NOMO-1 treated with dmso at 0.1 percent for 144 hours (cell line): ENCODE measurements at regions not wholly inside any gene's neighbourhood (a gene's known extent, or its start where the extent isn't known, plus 50 kb on each side); places are given as distances from the start of the nearest gene placed in this dataset.
"Not testable (repeated sequence)": the region's sequence is repeated elsewhere in the genome, so short reads cannot be mapped to it uniquely, and the experiment has no call there.

Source experiments
- DNase-seq: peaks from one replicate; lab custom pipeline; 2025; ENCODE audit not compliant: unreplicated experiment; lab: John Stamatoyannopoulos, UW

- not testable (repeated sequence) for DNase-seq
Observed at GRCh38 chr7:136260591-136260990, 283.4 kb upstream of the MTPN start.

- no peak for DNase-seq
Observed at GRCh38 chr7:136259074-136259473, 281.9 kb upstream of the MTPN start.

DNA sequence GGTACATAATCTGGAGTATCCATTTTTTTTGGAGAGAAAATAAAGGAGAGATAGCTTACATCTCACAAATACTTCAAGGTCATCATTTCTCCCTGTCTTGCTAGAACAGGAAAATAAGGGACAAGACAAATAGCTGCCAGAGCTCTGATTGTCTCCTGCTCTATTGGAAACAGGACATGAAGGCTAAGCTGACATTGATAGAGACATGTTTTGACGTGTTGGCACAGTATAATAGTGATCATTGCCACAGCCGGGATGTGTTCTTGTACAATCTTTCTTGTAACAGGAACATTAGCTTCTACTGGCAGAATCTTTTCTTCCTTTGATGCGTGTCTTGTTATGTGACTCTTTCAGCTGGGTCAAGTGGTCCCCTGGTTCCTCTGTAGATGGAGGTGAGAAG is 279.3 kb upstream of the MTPN start:
- no peak for DNase-seq

DNA sequence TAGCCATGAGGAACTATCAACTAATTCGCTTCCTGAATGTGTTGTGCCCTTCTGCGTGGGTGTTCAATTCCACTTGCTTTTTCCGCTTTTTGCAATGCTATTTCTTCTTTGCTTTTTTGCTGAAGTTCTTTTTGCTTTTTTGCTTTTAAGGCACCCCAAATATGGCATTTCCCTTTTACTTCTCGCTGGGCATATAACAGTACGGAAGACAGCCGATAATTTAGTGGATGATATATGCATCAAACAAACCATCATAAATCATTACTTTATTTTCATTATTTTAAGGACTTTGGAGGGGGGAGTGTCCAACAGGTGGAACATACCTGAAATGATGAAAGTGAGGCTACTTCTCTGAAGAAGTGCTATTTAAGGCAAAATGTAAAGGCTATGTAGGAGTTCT is 277.0 kb upstream of the MTPN start:
- DNase-seq = no peak

GRCh38 chr7:136251826-136252225 is 274.7 kb upstream of the MTPN start:
- DNase-seq = no peak

DNA sequence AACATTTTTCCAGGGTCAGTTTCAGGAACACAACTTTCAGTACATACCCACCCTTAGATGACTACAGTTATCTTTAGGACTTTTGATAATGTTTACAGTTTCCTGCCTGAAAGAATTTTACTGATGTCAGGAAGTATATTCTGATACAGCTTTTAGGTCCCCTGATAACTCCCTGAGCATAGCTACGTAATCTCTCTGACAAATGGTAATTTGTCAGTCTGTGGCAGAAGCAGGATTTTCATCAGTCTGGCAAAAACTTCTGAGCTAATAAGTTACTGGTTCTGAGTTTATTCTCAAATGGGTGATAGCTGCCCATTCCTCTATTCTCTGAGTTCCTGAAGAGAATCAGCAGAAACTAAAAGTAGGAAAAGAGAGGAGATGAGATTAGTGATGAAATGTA is 270.1 kb upstream of the MTPN start:
- no peak for DNase-seq

GRCh38 chr7:136245327-136246004 is 268.3 kb upstream of the MTPN start:
- no peak for DNase-seq

- DNase-seq = no peak
Observed at GRCh38 chr7:136234040-136234439, 256.9 kb upstream of the MTPN start.

- no peak for DNase-seq
Observed at GRCh38 chr7:136230210-136230609, 253.1 kb upstream of the MTPN start.

DNA sequence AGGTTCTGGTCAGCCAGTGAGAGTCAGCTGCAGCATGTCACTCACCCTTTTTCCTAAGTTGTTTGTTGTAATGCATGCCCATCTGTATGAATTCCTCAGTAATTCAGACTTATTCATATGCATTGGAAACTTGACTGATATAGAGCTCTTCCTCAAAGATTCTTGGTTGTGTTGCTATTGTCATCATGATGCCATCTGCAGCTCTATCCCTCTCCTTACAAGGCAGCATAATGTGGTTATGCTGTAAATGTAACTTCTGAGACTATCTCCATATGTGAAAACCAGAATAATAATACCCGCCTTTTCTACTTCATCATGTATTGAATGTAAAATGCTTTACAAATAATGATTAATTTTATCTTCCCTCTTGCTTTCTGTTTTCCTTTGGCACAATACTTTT is 252.6 kb upstream of the MTPN start:
- no peak for DNase-seq

GRCh38 chr7:136228171-136228570 is 251.0 kb upstream of the MTPN start:
- DNase-seq = no peak

- no peak for DNase-seq
Observed at GRCh38 chr7:136214356-136214755, 237.2 kb upstream of the MTPN start.

GRCh38 chr7:136213012-136213411 is 235.9 kb upstream of the MTPN start:
- DNase-seq = no peak

- no peak for DNase-seq
Observed at GRCh38 chr7:136210664-136211063, 233.5 kb upstream of the MTPN start.

GRCh38 chr7:136210079-136210478 is 232.9 kb upstream of the MTPN start:
- DNase-seq = no peak

GRCh38 chr7:136205956-136206355 is 228.8 kb upstream of the MTPN start:
- no peak for DNase-seq

DNA sequence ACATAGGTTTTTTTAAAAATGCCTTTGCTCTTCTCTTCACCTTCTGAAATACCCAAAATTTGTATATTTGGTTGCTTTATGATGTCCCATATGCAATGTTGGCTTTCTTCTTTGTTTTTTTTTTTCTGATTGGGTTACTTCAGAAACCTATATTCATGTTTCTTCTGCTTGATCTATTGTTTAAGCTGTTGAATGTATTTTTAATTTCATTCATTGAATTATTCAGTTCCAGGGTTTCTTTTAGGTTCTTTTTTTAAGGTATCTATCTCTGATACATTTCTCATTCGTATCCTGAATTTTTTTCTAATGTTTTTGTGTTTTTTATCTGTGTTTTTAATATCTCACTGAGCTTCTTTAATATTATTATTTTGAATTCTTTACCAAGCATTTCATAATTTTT is 221.0 kb upstream of the MTPN start:
- DNase-seq = no peak

GRCh38 chr7:136194878-136195277 is 217.7 kb upstream of the MTPN start:
- no peak for DNase-seq

GRCh38 chr7:136193940-136194339 is 216.8 kb upstream of the MTPN start:
- no peak for DNase-seq

- no peak for DNase-seq
Observed at GRCh38 chr7:136189506-136189998, 212.4 kb upstream of the MTPN start.

DNA sequence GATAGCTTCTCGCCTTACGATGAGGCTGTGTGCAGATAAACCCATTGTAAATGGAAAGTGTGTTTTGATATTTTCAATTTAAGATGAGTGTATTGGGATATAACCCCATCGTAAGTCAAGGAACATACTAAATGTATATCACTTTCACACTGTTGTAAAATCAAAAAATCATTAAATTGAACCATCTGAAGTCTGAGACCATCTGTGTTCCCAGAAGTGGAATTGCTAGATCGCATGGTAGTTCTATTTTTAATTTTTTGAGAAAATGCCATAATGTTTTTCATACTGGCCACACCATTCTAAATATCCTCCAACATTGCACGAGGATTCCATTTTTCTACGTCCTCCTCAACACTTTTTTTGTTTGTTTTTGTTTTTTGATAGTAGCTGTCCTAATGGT is 209.1 kb upstream of the MTPN start:
- DNase-seq = no peak

DNA sequence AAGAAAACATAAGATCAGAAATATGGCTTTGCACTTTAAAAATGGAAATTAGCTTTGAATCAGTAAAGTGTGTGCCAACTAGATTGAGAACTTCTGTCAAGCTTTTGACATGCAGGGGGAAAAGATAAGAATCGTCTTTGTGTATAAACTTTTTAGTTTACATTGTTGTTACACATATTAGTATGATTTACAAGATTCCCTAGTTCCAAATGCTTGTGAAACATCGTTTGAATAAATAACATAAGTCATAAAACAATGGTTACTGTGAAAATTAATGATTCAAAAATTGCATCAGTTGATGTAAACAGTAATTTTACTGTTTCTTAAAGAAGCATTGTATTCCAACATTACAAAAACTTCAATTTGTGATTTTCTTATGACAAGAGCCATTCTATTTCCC is 207.6 kb upstream of the MTPN start:
- DNase-seq = no peak

DNA sequence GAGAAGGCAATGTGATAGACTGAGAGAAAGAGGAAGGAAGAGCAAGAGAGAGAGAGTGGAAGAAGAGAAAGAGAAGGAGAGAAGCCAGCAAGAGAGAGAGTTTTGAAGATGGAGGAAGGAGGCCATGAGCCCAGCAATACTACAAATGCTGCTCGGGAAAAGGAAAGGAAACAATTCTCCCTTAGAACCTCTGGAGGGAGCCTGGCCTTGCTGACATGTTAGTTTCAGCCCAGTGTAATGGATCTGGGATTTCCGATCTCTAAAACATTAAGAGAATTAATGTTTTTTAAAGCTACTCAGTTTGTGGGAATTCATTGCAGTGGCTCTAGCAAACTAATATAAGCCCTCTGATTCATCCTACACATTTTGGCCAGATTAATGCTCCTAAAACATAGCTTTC is 206.8 kb upstream of the MTPN start:
- no peak for DNase-seq
